ENCODE measurements at regions not wholly inside any gene's neighbourhood (a gene's known extent, or its start where the extent isn't known, plus 50 kb on each side); places are given as distances from the start of the nearest gene placed in this dataset.

- no peaks in the 10 kb centered on the region for H3K9me2 ChIP-seq (replicated peaks; ENCODE audit: low read depth, low read length)
- no peak overlapping the region for H2AFZ ChIP-seq (ENCODE audit: low read length)
- H4K20me1 ChIP-seq (ENCODE audit: insufficient read depth, low read length, poor library complexity, severe bottlenecking), result no peaks in the 10 kb centered on the region
- no peak overlapping the region for H3K9ac ChIP-seq (ENCODE audit: low read depth, low read length, poor library complexity, severe bottlenecking)
- TF ChIP-seq EZH2phosphoT487 (IDR thresholded peaks at IDR 0.05; ENCODE audit: borderline replicate concordance), result no peak
- TF ChIP-seq CTCF (conservative IDR thresholded peaks at IDR 0.05; ENCODE audit: low read length), result no peak
- peaks cover 29% of the 10 kb centered on the region for H3K4me1 ChIP-seq (ENCODE audit: insufficient read depth, low read length, poor library complexity, severe bottlenecking)
- H3K79me2 ChIP-seq (ENCODE audit: insufficient read depth, low read length), result no peaks in the 10 kb centered on the region
- H3K4me3 ChIP-seq (ENCODE audit: low read length, poor library complexity, severe bottlenecking), result no peak overlapping the region
- peaks cover 13% of the 10 kb centered on the region; the same call in 1 of the 2 replicates for H3K9me3 ChIP-seq (ENCODE audit: insufficient read depth, low read depth, low read length)
- H3K36me3 ChIP-seq (ENCODE audit: insufficient read depth, low read length), result no peaks in the 10 kb centered on the region
- no peak overlapping the region for H3K4me2 ChIP-seq (ENCODE audit: low read depth, low read length, poor library complexity, severe bottlenecking)
- no peaks in the 10 kb centered on the region for H3F3A ChIP-seq (ENCODE audit: low read depth)
- H3K27me3 ChIP-seq (ENCODE audit: insufficient read depth, low read length, poor library complexity, severe bottlenecking), result no peaks in the 10 kb centered on the region
Measured at GRCh38 chr11:26780376-26781085, 58.7 kb upstream of the SLC5A12 start.

- no peaks in the 10 kb centered on the region for H3K27me3 ChIP-seq (ENCODE audit: insufficient read depth, low read length, poor library complexity, severe bottlenecking)
- H2AFZ ChIP-seq (ENCODE audit: low read length), result no peak overlapping the region
- H3K4me2 ChIP-seq (ENCODE audit: low read depth, low read length, poor library complexity, severe bottlenecking), result no peak overlapping the region
- TF ChIP-seq EZH2phosphoT487 (IDR thresholded peaks at IDR 0.05; ENCODE audit: borderline replicate concordance), result no peak
- TF ChIP-seq CTCF (conservative IDR thresholded peaks at IDR 0.05; ENCODE audit: low read length), result no peak
- H3K4me3 ChIP-seq (ENCODE audit: low read length, poor library complexity, severe bottlenecking), result no peak overlapping the region
- H3K4me1 ChIP-seq (ENCODE audit: insufficient read depth, low read length, poor library complexity, severe bottlenecking), result peaks cover 27% of the 10 kb centered on the region
- peaks cover 13% of the 10 kb centered on the region; the same call in 1 of the 2 replicates for H3K9me3 ChIP-seq (ENCODE audit: insufficient read depth, low read depth, low read length)
- no peaks in the 10 kb centered on the region for H4K20me1 ChIP-seq (ENCODE audit: insufficient read depth, low read length, poor library complexity, severe bottlenecking)
- no peaks in the 10 kb centered on the region for H3K9me2 ChIP-seq (replicated peaks; ENCODE audit: low read depth, low read length)
- no peak overlapping the region for H3K9ac ChIP-seq (ENCODE audit: low read depth, low read length, poor library complexity, severe bottlenecking)
- H3F3A ChIP-seq (ENCODE audit: low read depth), result no peaks in the 10 kb centered on the region
- H3K36me3 ChIP-seq (ENCODE audit: insufficient read depth, low read length), result no peaks in the 10 kb centered on the region
- H3K79me2 ChIP-seq (ENCODE audit: insufficient read depth, low read length), result no peaks in the 10 kb centered on the region
Measured at GRCh38 chr11:26782220-26782965, 60.5 kb upstream of the SLC5A12 start.

GRCh38 chr11:26783997-26784396 is 62.1 kb upstream of the SLC5A12 start:
- Histone ChIP-seq H3K9me2 (replicated peaks; ENCODE audit: low read depth, low read length) (no peaks in the 10 kb centered on the region), H3K4me2 (ENCODE audit: low read depth, low read length, poor library complexity, severe bottlenecking) (no peak overlapping the region), H3K27me3 (ENCODE audit: insufficient read depth, low read length, poor library complexity, severe bottlenecking) (no peaks in the 10 kb centered on the region), H3K4me3 (ENCODE audit: low read length, poor library complexity, severe bottlenecking) (no peak overlapping the region), H4K20me1 (ENCODE audit: insufficient read depth, low read length, poor library complexity, severe bottlenecking) (no peaks in the 10 kb centered on the region), H3K4me1 (ENCODE audit: insufficient read depth, low read length, poor library complexity, severe bottlenecking) (peaks cover 11% of the 10 kb centered on the region), H3K36me3 (ENCODE audit: insufficient read depth, low read length) (no peaks in the 10 kb centered on the region), H2AFZ (ENCODE audit: low read length) (no peak overlapping the region), H3K9ac (ENCODE audit: low read depth, low read length, poor library complexity, severe bottlenecking) (no peak overlapping the region), H3K79me2 (ENCODE audit: insufficient read depth, low read length) (no peaks in the 10 kb centered on the region), H3K9me3 (ENCODE audit: insufficient read depth, low read depth, low read length) (peaks cover 13% of the 10 kb centered on the region; the same call in 1 of the 2 replicates), H3F3A (ENCODE audit: low read depth) (no peaks in the 10 kb centered on the region)
- TF ChIP-seq EZH2phosphoT487 (IDR thresholded peaks at IDR 0.05; ENCODE audit: borderline replicate concordance) (no peak), CTCF (conservative IDR thresholded peaks at IDR 0.05; ENCODE audit: low read length) (no peak)

Measured in Loucy (cell line).